SK-N-SH (cell line): ENCODE measurements at regions not wholly inside any gene's neighbourhood (a gene's known extent, or its start where the extent isn't known, plus 50 kb on each side); places are given as distances from the start of the nearest gene placed in this dataset.

Experiments
- CTCF ChIA-PET: fragments of 300-600, 350-600 bp; formaldehyde crosslinking; extraction: SDS; loops from one replicate; lab custom pipeline; 2021; lab: Yijun Ruan, JAX
- POLR2A ChIA-PET: fragments of 350-600 bp; sonication (Branson Sonifier 250); formaldehyde crosslinking; extraction: SDS; loops from one replicate; lab custom pipeline; 2020; ENCODE audit warnings: antibody characterized with exemption, inconsistent platforms; lab: Yijun Ruan, JAX
- DNase-seq: peaks from one replicate; pipeline ENCODE4 v3.0.0; 2012
- H2AFZ ChIP-seq: fragments of 200-600 bp; sonication (generic); 2 replicates; pipeline ENCODE4 v1.8.1; 2016; ENCODE audit warnings: antibody characterized with exemption, mild to moderate bottlenecking, low read depth
- H3F3A ChIP-seq: fragments of 200-600 bp; sonication (generic); replicated peaks from 2 replicates; pipeline ENCODE3; 2016; ENCODE audit warnings: antibody characterized with exemption, mild to moderate bottlenecking; ENCODE audit not compliant: insufficient read depth
- H3K27ac ChIP-seq, 2 experiments: fragments of 200-500 bp in 1 of 2; fragments of 200-600 bp in 1 of 2; sonication (Bioruptor generic) in 1 of 2; sonication (generic), shearing (Covaris generic) in 1 of 2; 2 replicates each; pipeline versions ENCODE4 v1.5.1 to v1.6.1; 2014 to 2016; ENCODE audit warnings: low read depth in 2 of 2, inconsistent platforms in 1 of 2, low read length in 1 of 2, mild to moderate bottlenecking in 1 of 2, mixed read lengths in 1 of 2
- H3K27me3 ChIP-seq: fragments of 200-600 bp; sonication (generic), shearing (Covaris generic); 2 replicates; pipeline ENCODE4 v1.6.1; 2016; ENCODE audit warnings: mixed run types; ENCODE audit not compliant: insufficient read depth
- H3K36me3 ChIP-seq, 2 experiments: fragments of 200-500 bp in 1 of 2; fragments of 200-600 bp in 1 of 2; sonication (Bioruptor generic) in 1 of 2; sonication (generic) in 1 of 2; replicated peaks in 1 of 2; 2 replicates each; pipeline versions ENCODE3 to v1.5.1; 2014 to 2016; ENCODE audit warnings: low read length in 1 of 2, mild to moderate bottlenecking in 1 of 2; ENCODE audit not compliant: insufficient read depth in 2 of 2, control insufficient read depth in 1 of 2
- H3K4me1 ChIP-seq, 2 experiments: fragments of 200-500 bp in 1 of 2; fragments of 200-600 bp in 1 of 2; sonication (Bioruptor generic) in 1 of 2; sonication (generic), shearing (Covaris generic) in 1 of 2; 2 replicates each; pipeline versions ENCODE4 v1.5.1 to v1.6.1; 2014 to 2016; ENCODE audit warnings: low read depth in 1 of 2, low read length in 1 of 2, mixed run types in 1 of 2; ENCODE audit not compliant: insufficient read depth in 2 of 2, control insufficient read depth in 1 of 2
- H3K4me2 ChIP-seq: fragments of 200-600 bp; sonication (generic), shearing (Covaris generic); 2 replicates; pipeline ENCODE4 v1.6.1; 2017; ENCODE audit warnings: mixed run types
- H3K4me3 ChIP-seq, 2 experiments: fragments of 200-500 bp in 1 of 2; fragments of 200-600 bp in 1 of 2; sonication (Bioruptor generic) in 1 of 2; sonication (generic), shearing (Covaris generic) in 1 of 2; 2 replicates each; pipeline versions ENCODE4 v1.5.1 to v1.8.1; 2014 to 2016; ENCODE audit warnings: low read depth in 2 of 2, inconsistent platforms in 1 of 2, low read length in 1 of 2, mild to moderate bottlenecking in 1 of 2, mixed read lengths in 1 of 2, moderate library complexity in 1 of 2
- H3K79me2 ChIP-seq: fragments of 200-600 bp; sonication (generic); 2 replicates; pipeline ENCODE4 v1.8.1; 2017; ENCODE audit warnings: mild to moderate bottlenecking; ENCODE audit not compliant: insufficient read depth
- H3K9ac ChIP-seq: fragments of 200-600 bp; sonication (generic); 2 replicates; pipeline ENCODE4 v1.6.1; 2017; ENCODE audit warnings: mixed run types
- H3K9me2 ChIP-seq: fragments of 200-600 bp; sonication (generic); 2 replicates; pipeline ENCODE4 v1.6.1; 2017; ENCODE audit warnings: mixed run types
- H3K9me3 ChIP-seq: fragments of 200-600 bp; sonication (generic); 2 replicates; pipeline ENCODE4 v1.6.1; 2017; ENCODE audit warnings: mixed run types, mild to moderate bottlenecking, moderate library complexity
- H4K20me1 ChIP-seq: fragments of 200-600 bp; sonication (generic); 2 replicates; pipeline ENCODE4 v1.6.1; 2017; ENCODE audit warnings: mild to moderate bottlenecking, mixed run types; ENCODE audit not compliant: insufficient read depth
- ELF1 ChIP-seq: IDR thresholded peaks from 2 replicates; pipeline ENCODE4 v1.4.0; 2012
- EZH2phosphoT487 ChIP-seq: fragments of 200-600 bp; sonication (generic); IDR thresholded peaks from 2 replicates; pipeline ENCODE4 v1.6.1; 2017; ENCODE audit warnings: low read depth, mixed run types, mild to moderate bottlenecking, antibody characterized with exemption, moderate library complexity, borderline replicate concordance
- GATA2 ChIP-seq: sonication (generic); formaldehyde crosslinking; IDR thresholded peaks from 2 replicates; pipeline ENCODE4 v1.5.0; 2020; ENCODE audit warnings: mild to moderate bottlenecking, missing genetic modification reagents
- NRF1 ChIP-seq: IDR thresholded peaks from 2 replicates; pipeline ENCODE4 v1.6.1; 2012; ENCODE audit warnings: low read depth, mild to moderate bottlenecking, low read length
- PBX3 ChIP-seq: IDR thresholded peaks from 2 replicates; pipeline ENCODE4; 2012
- RXRA ChIP-seq: IDR thresholded peaks from 2 replicates; pipeline ENCODE4 v1.4.0; 2012; ENCODE audit warnings: low read depth, mild to moderate bottlenecking, borderline replicate concordance
- SMC3 ChIP-seq: IDR thresholded peaks from 2 replicates; pipeline ENCODE4 v1.6.1; 2012; ENCODE audit warnings: low read depth, low read length, improper control_type of control experiment
- TCF12 ChIP-seq: IDR thresholded peaks from 2 replicates; pipeline ENCODE4 v1.4.0; 2012
- USF2 ChIP-seq: fragments of 150-350 bp; IDR thresholded peaks from 2 replicates; pipeline ENCODE4 v1.6.1; 2017; ENCODE audit warnings: antibody characterized with exemption, low read length, low read depth, borderline replicate concordance
- ZBTB33 ChIP-seq: IDR thresholded peaks from 2 replicates; pipeline ENCODE4 v1.4.0; 2012; ENCODE audit warnings: low read depth, borderline replicate concordance
- WGBS: methylation state at CpG from one replicate; pipeline ENCODE4 v1.1.6; 2017; ENCODE audit warnings: low lambda C conversion rate; 5-methylcytosine and 5-hydroxymethylcytosine counted together
- TF ChIP-seq, protein P1 (sequence below): IDR thresholded peaks from 2 replicates; pipeline ENCODE4 v1.6.1; 2012; ENCODE audit warnings: mild to moderate bottlenecking, low read depth, low read length, moderate library complexity

- TF ChIP-seq, protein P1, sequence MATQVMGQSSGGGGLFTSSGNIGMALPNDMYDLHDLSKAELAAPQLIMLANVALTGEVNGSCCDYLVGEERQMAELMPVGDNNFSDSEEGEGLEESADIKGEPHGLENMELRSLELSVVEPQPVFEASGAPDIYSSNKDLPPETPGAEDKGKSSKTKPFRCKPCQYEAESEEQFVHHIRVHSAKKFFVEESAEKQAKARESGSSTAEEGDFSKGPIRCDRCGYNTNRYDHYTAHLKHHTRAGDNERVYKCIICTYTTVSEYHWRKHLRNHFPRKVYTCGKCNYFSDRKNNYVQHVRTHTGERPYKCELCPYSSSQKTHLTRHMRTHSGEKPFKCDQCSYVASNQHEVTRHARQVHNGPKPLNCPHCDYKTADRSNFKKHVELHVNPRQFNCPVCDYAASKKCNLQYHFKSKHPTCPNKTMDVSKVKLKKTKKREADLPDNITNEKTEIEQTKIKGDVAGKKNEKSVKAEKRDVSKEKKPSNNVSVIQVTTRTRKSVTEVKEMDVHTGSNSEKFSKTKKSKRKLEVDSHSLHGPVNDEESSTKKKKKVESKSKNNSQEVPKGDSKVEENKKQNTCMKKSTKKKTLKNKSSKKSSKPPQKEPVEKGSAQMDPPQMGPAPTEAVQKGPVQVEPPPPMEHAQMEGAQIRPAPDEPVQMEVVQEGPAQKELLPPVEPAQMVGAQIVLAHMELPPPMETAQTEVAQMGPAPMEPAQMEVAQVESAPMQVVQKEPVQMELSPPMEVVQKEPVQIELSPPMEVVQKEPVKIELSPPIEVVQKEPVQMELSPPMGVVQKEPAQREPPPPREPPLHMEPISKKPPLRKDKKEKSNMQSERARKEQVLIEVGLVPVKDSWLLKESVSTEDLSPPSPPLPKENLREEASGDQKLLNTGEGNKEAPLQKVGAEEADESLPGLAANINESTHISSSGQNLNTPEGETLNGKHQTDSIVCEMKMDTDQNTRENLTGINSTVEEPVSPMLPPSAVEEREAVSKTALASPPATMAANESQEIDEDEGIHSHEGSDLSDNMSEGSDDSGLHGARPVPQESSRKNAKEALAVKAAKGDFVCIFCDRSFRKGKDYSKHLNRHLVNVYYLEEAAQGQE, result no peak
- TF ChIP-seq RXRA, result no peak
- TF ChIP-seq EZH2phosphoT487, result no peak
- TF ChIP-seq ZBTB33, result no peak
- no peak for TF ChIP-seq USF2
- no peak for TF ChIP-seq ELF1
- TF ChIP-seq GATA2, result no peak
- no peak for TF ChIP-seq PBX3
- TF ChIP-seq TCF12, result no peak
- no peak for TF ChIP-seq NRF1
These were observed 882.6 kb downstream of the TRIML1 start (continued) for GRCh38 chr4:189021831-189022230.

DNA sequence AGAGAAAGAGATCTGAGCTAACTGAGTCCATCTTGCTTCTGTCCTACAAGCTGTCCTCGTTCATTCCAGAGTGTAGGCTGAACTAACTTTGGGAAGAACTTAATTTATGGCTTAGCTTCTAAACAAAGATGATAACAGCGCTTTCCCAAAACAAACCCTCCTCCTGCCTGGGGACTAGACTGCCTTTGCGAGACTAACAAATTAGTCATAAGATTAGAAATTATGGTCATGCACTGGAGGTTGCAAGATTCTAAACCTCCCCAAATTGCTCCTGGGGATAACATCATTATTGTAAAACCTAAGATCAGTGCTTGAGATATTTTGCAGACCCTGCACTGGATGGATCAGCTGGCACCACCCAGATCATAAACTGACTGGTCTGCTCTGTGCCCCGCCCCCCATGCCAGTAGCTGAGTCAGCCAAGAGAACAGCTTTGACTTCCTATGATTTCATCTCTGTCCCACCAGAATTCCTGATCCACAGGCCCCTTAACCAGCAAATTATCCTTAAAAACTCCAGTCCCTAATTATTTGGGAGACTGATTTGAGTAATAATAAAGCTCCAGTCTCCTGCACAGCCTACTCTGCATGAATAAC lies 883.3 kb downstream of the TRIML1 start:
- TF ChIP-seq NRF1 (no peak), SMC3 (no peak)
- TF ChIP-seq, protein P1, result no peak
- no peaks in the 10 kb centered on the region; a peak in 1 of 4 replicates for H3K4me1 ChIP-seq
- H3K36me3 ChIP-seq, result no peaks in the 10 kb centered on the region
- H3K4me2 ChIP-seq, result no peak overlapping the region
- no peak overlapping the region for H3K9ac ChIP-seq
- CTCF ChIA-PET, result interaction anchor here (1.0 to 1.3 kb wide), 2 partner anchors 10 to 771 kb away, joined by 3 read pairs; no protein-coding TSS in a partner anchor
- no peak overlapping the region for H3K4me3 ChIP-seq
- H3K27me3 ChIP-seq, result no peaks in the 10 kb centered on the region
- no peak overlapping the region for H2AFZ ChIP-seq
- no peak for DNase-seq
- H3F3A ChIP-seq, result no peaks in the 10 kb centered on the region
- WGBS, result 25% methylated on average over 4 of the region's 4 CpGs
- no peaks in the 10 kb centered on the region for H4K20me1 ChIP-seq
- H3K9me3 ChIP-seq, result no peaks in the 10 kb centered on the region
- no peaks in the 10 kb centered on the region for H3K9me2 ChIP-seq
- H3K27ac ChIP-seq, result no peak overlapping the region
- H3K79me2 ChIP-seq, result no peaks in the 10 kb centered on the region
- POLR2A ChIA-PET, result no interaction called here
